ENCODE measurements at regions not wholly inside any gene's neighbourhood (a gene's known extent, or its start where the extent isn't known, plus 50 kb on each side); places are given as distances from the start of the nearest gene placed in this dataset.

DNA sequence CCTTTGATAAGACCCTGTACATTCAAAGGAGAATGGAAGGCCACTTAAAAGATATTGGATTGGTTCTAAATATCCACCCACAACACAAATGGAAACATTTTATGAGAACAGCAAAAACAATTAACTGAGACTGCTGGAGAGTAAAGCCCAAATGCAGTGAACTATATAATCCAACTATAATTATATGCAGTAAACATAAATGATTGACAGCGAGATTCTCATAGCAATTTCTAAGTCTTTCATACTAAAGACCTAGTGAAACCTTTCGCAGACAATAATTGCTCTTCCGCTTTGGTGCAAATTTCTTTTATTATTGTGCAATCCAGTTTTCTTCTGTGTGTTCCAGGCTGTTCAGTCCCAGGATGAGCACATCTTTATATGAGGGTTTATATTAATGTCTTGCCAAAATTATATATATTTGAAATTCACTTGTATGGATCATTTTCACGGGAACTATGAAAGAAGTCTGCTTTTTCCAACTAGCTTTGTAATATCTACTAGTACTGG, 190.9 kb downstream of the ST6GAL2 start:
- no peaks in the 10 kb centered on the region for H3K27me3 ChIP-seq (ENCODE audit: control insufficient read depth, insufficient read depth, low read length)
- no peaks in the 10 kb centered on the region for H3K9me3 ChIP-seq (ENCODE audit: control insufficient read depth, low read length)
- no peak overlapping the region for H3K9ac ChIP-seq (ENCODE audit: low read length)
- H3K4me3 ChIP-seq (ENCODE audit: low read length): no peak overlapping the region
- no peaks in the 10 kb centered on the region for H3K4me1 ChIP-seq (ENCODE audit: control insufficient read depth, insufficient read depth, low read length)
- H3K36me3 ChIP-seq (ENCODE audit: control insufficient read depth, insufficient read depth, low read length): no peaks in the 10 kb centered on the region

DNA sequence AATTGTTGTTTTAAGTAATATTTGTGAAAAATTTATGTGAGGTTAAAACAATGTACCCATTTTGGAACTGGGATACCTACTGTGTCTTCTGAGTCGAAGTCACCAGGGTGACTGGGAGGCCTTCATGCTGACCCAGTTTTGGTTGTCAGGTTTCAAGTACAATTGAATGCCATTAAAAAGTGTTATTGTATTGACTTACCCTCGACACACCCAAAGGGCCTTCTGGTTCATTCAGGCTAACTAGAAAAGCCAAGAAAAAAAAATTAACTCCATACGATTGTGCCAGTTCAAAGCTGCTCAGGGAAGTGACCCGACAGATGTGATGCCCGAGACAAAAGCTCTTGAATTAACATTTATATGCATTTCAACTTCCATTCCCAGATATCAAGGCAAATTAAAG, 190.0 kb downstream of the ST6GAL2 start:
- no peaks in the 10 kb centered on the region for H3K36me3 ChIP-seq (ENCODE audit: control insufficient read depth, insufficient read depth, low read length)
- no peaks in the 10 kb centered on the region for H3K27me3 ChIP-seq (ENCODE audit: control insufficient read depth, insufficient read depth, low read length)
- no peaks in the 10 kb centered on the region for H3K4me1 ChIP-seq (ENCODE audit: control insufficient read depth, insufficient read depth, low read length)
- no peak overlapping the region for H3K9ac ChIP-seq (ENCODE audit: low read length)
- no peaks in the 10 kb centered on the region for H3K9me3 ChIP-seq (ENCODE audit: control insufficient read depth, low read length)
- H3K4me3 ChIP-seq (ENCODE audit: low read length): no peak overlapping the region

DNA sequence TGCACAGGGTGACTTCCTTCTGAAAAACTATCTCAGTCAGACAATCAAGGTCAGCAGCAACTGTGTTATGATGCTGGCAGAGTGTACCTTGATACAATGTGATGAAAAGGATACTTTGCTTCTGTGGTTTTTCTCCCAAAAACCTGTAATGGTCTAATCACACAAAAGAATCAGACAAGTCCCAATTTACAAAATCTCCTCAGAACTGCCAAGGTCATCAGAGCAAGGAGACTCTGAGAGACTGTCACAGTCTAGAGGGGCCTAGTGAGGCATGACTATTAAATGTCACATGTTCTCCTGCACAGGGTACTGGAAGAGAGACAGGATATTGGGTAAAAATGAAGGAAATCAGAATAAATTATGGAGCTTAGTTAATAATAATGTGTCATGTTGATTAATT, 185.4 kb downstream of the ST6GAL2 start:
- Histone ChIP-seq H3K27me3 (ENCODE audit: control insufficient read depth, insufficient read depth, low read length) (no peaks in the 10 kb centered on the region), H3K4me3 (ENCODE audit: low read length) (no peak overlapping the region), H3K4me1 (ENCODE audit: control insufficient read depth, insufficient read depth, low read length) (no peaks in the 10 kb centered on the region), H3K36me3 (ENCODE audit: control insufficient read depth, insufficient read depth, low read length) (no peaks in the 10 kb centered on the region), H3K9me3 (ENCODE audit: control insufficient read depth, low read length) (no peaks in the 10 kb centered on the region), H3K9ac (ENCODE audit: low read length) (no peak overlapping the region)

DNA sequence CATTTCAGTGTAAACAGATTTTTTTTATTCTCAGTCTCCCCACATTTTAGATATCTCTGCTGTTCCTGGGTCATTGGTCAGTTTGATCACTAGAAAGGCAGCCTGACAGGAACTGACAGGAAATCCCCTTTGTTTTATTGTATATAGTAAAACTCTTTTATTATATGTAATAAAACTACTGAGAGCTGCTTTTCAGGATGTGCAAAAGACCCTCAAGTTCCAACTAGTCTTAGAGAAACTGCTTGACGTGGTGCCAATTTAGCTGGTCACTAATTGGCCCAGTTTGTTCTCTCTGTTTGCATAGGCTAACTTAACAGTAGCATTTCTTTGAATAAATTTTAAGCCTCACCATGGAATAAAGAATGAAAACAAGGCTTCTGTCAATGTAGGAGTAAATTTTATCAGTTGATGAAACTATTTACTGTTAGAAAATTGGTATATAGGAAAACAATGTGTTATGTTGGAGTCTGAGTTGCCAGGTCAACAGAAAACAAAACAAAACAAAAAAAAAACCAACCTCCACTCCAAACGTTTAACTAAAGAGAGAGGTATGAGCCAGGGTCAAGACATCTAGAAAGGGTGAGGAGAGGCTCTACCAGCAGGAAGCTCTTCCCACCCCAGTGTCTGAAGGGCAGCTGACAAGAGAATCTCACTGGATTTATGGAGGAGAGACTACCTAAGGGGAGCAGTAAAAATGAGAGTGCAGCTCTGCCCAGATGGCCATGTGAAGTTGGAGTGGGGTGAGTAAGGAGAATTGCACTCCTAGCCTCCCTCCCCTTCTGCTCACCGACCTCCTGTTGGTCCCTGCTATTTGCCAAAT, 184.6 kb downstream of the ST6GAL2 start:
- Histone ChIP-seq H3K27me3 (ENCODE audit: control insufficient read depth, insufficient read depth, low read length) (no peaks in the 10 kb centered on the region), H3K9me3 (ENCODE audit: control insufficient read depth, low read length) (no peaks in the 10 kb centered on the region), H3K4me3 (ENCODE audit: low read length) (no peak overlapping the region), H3K9ac (ENCODE audit: low read length) (no peak overlapping the region), H3K36me3 (ENCODE audit: control insufficient read depth, insufficient read depth, low read length) (no peaks in the 10 kb centered on the region), H3K4me1 (ENCODE audit: control insufficient read depth, insufficient read depth, low read length) (no peaks in the 10 kb centered on the region)

DNA sequence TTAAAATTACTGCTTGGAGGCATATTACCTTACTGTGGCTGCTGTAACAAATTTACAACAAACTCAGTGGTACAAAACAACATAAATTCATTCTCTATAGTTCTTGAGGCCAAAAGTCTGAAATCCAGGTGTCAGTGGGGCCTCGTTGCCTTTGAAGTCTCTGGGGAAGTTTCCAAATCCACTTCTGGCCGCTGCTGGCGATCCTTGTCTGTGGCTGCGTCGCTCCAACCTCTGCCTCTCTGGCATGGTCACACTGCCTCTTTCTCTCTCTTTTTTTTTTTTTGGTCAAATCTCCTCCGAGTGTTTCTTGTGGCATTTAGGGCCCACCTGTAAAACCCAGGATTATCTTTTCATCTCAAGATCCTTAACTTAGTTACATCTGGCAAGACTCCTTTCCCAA, 182.8 kb downstream of the ST6GAL2 start:
- Histone ChIP-seq H3K4me1 (ENCODE audit: control insufficient read depth, insufficient read depth, low read length) (no peaks in the 10 kb centered on the region), H3K9me3 (ENCODE audit: control insufficient read depth, low read length) (no peaks in the 10 kb centered on the region), H3K4me3 (ENCODE audit: low read length) (no peak overlapping the region), H3K27me3 (ENCODE audit: control insufficient read depth, insufficient read depth, low read length) (no peaks in the 10 kb centered on the region), H3K9ac (ENCODE audit: low read length) (no peak overlapping the region), H3K36me3 (ENCODE audit: control insufficient read depth, insufficient read depth, low read length) (no peaks in the 10 kb centered on the region)

DNA sequence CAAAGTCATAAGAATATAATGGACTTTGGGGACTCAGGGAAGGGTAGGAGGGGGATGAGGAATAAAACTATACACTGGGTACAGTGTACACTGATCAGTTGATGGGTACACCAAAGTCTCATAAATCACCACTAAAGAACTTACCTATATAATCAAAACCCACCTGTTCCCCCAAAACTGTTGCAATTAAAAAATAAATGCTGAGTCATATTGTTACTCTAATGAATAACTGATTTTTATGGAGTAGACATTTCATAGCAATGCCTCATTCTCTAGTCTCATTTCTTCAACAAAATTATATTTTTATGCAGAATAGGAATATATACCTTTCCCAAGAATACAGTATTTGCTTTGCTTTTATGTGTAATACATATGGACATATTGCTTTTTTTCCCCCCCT, 181.2 kb downstream of the ST6GAL2 start:
- H3K36me3 ChIP-seq (ENCODE audit: control insufficient read depth, insufficient read depth, low read length): no peaks in the 10 kb centered on the region
- no peaks in the 10 kb centered on the region for H3K27me3 ChIP-seq (ENCODE audit: control insufficient read depth, insufficient read depth, low read length)
- no peak overlapping the region for H3K4me3 ChIP-seq (ENCODE audit: low read length)
- H3K9me3 ChIP-seq (ENCODE audit: control insufficient read depth, low read length): no peaks in the 10 kb centered on the region
- no peaks in the 10 kb centered on the region for H3K4me1 ChIP-seq (ENCODE audit: control insufficient read depth, insufficient read depth, low read length)
- no peak overlapping the region for H3K9ac ChIP-seq (ENCODE audit: low read length)

DNA sequence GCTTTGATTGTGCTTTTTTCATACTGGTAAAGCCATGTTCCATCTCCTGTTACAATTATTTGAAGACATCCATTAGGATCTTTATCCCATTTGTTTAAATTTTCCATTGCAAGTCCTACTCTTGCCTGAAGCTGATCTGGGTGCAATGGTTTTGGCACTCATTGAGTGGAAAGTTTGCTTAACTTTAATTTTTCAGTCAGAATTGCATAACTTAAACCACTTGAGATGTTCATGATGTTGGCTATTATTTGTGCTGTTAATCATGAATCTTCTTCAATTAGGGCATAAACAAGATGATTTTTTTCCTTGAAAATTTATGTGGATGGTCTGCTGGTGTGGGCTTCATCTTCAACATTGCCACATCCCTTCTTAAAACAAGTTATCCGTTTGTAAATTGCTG, 180.1 kb downstream of the ST6GAL2 start:
- no peak overlapping the region for H3K4me3 ChIP-seq (ENCODE audit: low read length)
- H3K4me1 ChIP-seq (ENCODE audit: control insufficient read depth, insufficient read depth, low read length): no peaks in the 10 kb centered on the region
- no peak overlapping the region for H3K9ac ChIP-seq (ENCODE audit: low read length)
- no peaks in the 10 kb centered on the region for H3K27me3 ChIP-seq (ENCODE audit: control insufficient read depth, insufficient read depth, low read length)
- no peaks in the 10 kb centered on the region for H3K9me3 ChIP-seq (ENCODE audit: control insufficient read depth, low read length)
- H3K36me3 ChIP-seq (ENCODE audit: control insufficient read depth, insufficient read depth, low read length): no peaks in the 10 kb centered on the region

DNA sequence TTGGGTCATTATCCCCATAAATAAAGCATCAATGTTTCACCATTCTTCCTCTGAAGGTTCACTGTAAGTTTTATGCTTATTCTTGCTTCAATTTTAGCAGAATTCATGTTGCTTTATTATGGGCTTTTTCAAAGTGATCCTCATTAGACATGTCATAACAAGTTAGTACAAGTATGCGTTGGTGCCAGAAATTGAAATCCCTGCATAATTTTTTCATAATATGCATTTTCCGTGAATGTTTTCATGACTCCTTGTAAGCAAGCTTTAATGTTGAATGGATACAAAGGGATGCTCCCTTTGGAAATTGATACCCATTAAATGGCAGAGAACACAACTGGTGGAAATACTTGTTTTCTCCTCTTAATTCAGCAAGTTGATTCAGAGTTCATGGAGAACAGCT, 179.7 kb downstream of the ST6GAL2 start:
- Histone ChIP-seq H3K36me3 (ENCODE audit: control insufficient read depth, insufficient read depth, low read length) (no peaks in the 10 kb centered on the region), H3K4me3 (ENCODE audit: low read length) (no peak overlapping the region), H3K27me3 (ENCODE audit: control insufficient read depth, insufficient read depth, low read length) (no peaks in the 10 kb centered on the region), H3K9ac (ENCODE audit: low read length) (no peak overlapping the region), H3K4me1 (ENCODE audit: control insufficient read depth, insufficient read depth, low read length) (no peaks in the 10 kb centered on the region), H3K9me3 (ENCODE audit: control insufficient read depth, low read length) (no peaks in the 10 kb centered on the region)

DNA sequence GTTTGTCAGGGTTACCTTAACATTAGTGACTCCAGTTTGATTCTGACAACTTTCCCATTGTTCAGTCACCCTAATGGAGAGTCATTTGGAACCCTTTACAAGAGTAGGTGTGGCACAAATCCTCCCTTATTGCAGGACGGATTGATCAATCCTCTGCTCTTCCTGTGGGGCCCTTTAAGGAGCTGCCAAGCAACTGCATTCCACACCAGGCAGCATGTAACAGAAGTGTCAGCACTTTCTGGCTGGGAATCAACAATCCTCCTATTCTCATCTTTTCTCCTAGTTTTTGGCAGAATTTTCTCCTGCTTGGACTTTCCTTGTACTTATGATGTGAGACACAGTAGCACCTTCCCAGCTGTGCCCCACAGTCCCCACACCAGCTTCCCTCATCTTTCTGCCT, 177.8 kb downstream of the ST6GAL2 start:
- H3K9ac ChIP-seq (ENCODE audit: low read length): no peak overlapping the region
- no peaks in the 10 kb centered on the region for H3K4me1 ChIP-seq (ENCODE audit: control insufficient read depth, insufficient read depth, low read length)
- no peaks in the 10 kb centered on the region for H3K9me3 ChIP-seq (ENCODE audit: control insufficient read depth, low read length)
- H3K27me3 ChIP-seq (ENCODE audit: control insufficient read depth, insufficient read depth, low read length): no peaks in the 10 kb centered on the region
- H3K36me3 ChIP-seq (ENCODE audit: control insufficient read depth, insufficient read depth, low read length): no peaks in the 10 kb centered on the region
- H3K4me3 ChIP-seq (ENCODE audit: low read length): no peak overlapping the region

DNA sequence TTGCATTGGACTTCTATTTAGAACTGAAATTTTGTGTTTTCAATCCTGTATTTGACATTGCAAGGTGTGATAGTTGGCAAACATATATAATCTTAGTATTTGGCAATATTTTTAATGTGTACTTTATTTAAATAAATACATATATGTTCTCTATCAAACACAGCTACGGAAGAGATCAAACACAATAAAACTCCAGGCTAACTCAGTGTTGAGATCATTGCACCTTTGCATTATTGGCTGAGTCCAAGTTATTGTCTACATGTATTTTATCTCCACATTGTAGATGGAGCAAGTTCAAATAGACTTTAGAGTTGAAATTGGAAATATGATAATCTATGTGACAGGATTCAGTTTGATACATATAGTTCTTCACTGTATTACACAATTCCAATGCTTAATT, 176.7 kb downstream of the ST6GAL2 start:
- Histone ChIP-seq H3K4me3 (ENCODE audit: low read length) (no peak overlapping the region), H3K27me3 (ENCODE audit: control insufficient read depth, insufficient read depth, low read length) (no peaks in the 10 kb centered on the region), H3K36me3 (ENCODE audit: control insufficient read depth, insufficient read depth, low read length) (no peaks in the 10 kb centered on the region), H3K9me3 (ENCODE audit: control insufficient read depth, low read length) (no peaks in the 10 kb centered on the region), H3K9ac (ENCODE audit: low read length) (no peak overlapping the region), H3K4me1 (ENCODE audit: control insufficient read depth, insufficient read depth, low read length) (no peaks in the 10 kb centered on the region)

DNA sequence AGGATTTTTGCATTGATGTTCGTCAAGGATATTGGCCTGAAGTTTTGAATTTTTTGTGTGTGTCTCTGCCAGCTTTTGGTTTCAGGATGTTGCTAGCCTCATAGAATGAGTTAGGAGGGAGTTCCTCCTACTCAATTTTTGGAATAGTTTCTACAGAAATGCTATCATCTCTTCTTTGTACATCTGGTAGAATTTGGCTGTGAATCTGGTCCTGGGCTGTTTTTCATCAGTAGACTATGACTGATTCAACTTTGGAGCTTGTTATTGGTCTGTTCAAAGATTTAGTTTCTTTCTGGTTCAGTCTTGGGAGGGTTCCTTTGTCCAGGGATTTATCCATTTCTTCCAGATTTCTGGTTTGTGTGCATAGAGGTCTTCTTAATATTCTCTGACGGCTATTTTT, 166.7 kb downstream of the ST6GAL2 start:
- Histone ChIP-seq H3K4me1 (ENCODE audit: control insufficient read depth, insufficient read depth, low read length) (no peaks in the 10 kb centered on the region), H3K27me3 (ENCODE audit: control insufficient read depth, insufficient read depth, low read length) (no peaks in the 10 kb centered on the region), H3K36me3 (ENCODE audit: control insufficient read depth, insufficient read depth, low read length) (no peaks in the 10 kb centered on the region), H3K4me3 (ENCODE audit: low read length) (no peak overlapping the region), H3K9ac (ENCODE audit: low read length) (no peak overlapping the region), H3K9me3 (ENCODE audit: control insufficient read depth, low read length) (no peaks in the 10 kb centered on the region)

DNA sequence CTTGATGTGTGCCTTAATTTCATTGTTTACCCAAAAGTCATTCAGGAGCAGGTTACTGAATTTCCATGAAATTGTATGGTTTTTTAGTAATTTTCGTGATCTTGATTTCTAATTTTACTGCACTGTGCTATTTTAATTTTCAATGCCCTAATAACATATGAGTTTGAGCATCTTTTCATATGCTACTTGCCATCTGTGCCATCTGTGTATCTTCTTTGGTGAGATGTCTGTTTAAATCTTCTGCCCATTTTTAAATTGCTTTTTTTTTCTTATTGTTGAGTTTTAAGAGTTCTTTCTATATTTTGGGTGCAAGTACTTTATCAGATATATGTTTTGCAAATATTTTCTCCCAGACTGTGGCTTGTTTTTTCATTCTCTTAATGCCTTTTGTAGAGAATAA, 165.9 kb downstream of the ST6GAL2 start:
- no peaks in the 10 kb centered on the region for H3K36me3 ChIP-seq (ENCODE audit: control insufficient read depth, insufficient read depth, low read length)
- H3K9me3 ChIP-seq (ENCODE audit: control insufficient read depth, low read length): no peaks in the 10 kb centered on the region
- no peaks in the 10 kb centered on the region for H3K4me1 ChIP-seq (ENCODE audit: control insufficient read depth, insufficient read depth, low read length)
- no peak overlapping the region for H3K9ac ChIP-seq (ENCODE audit: low read length)
- no peaks in the 10 kb centered on the region for H3K27me3 ChIP-seq (ENCODE audit: control insufficient read depth, insufficient read depth, low read length)
- H3K4me3 ChIP-seq (ENCODE audit: low read length): no peak overlapping the region

Data from mucosa of stomach (tissue), 1 donor.